HEK293T (cell line): ENCODE measurements at regions not wholly inside any gene's neighbourhood (a gene's known extent, or its start where the extent isn't known, plus 50 kb on each side); places are given as distances from the start of the nearest gene placed in this dataset.

Experiments
- BHLHE40 ChIP-seq: fragments of 450-650 bp; IDR thresholded peaks from 2 replicates; pipeline ENCODE4 v1.6.1; 2016; ENCODE audit warnings: mild to moderate bottlenecking, moderate library complexity, borderline replicate concordance
- FOXK2 ChIP-seq: fragments of 450-650 bp; IDR thresholded peaks from 2 replicates; pipeline ENCODE4 v1.6.1; 2016; ENCODE audit warnings: mild to moderate bottlenecking
- HDGF ChIP-seq: fragments of 450-650 bp; IDR thresholded peaks from 2 replicates; pipeline ENCODE4 v1.6.1; 2017; ENCODE audit warnings: antibody characterized with exemption, borderline replicate concordance
- TARDBP ChIP-seq: fragments of 450-650 bp; IDR thresholded peaks from 2 replicates; pipeline ENCODE4 v1.6.1; 2016

DNA sequence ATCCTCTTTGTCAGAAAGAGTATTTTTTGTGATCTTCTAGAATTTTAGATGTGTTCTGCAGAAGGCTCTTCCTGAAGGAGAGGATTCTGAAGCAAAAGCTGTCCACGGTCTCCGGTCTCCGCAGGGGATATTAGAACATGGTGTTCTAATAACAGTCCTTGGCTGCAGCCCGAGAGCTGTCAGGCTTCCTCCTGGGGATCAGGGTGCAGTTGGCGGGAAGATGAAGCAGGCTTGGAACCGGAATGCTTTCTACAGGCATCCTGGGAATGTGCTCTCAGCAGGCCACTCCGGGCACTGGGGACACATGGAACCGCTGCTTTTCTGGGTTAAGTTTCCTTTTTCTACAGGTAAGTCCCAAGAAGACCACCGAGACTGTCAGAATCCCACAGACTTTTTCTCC, 118.6 kb upstream of the PARD3 start:
- TF ChIP-seq HDGF (no peak), TARDBP (no peak), FOXK2 (no peak), BHLHE40 (no peak)
